ENCODE measurements at regions not wholly inside any gene's neighbourhood (a gene's known extent, or its start where the extent isn't known, plus 50 kb on each side); places are given as distances from the start of the nearest gene placed in this dataset.

GRCh38 chr5:131023498-131023865 lies 141.6 kb downstream of the HINT1 start:
- Histone ChIP-seq H3K4me1 (ENCODE audit: insufficient read depth) (no peaks in the 10 kb centered on the region), H3K9me2 (replicated peaks; ENCODE audit: insufficient read depth) (no peaks in the 10 kb centered on the region), H3K36me3 (replicated peaks; ENCODE audit: insufficient read depth, low read depth) (no peaks in the 10 kb centered on the region), H3K9me3 (ENCODE audit: low read depth) (no peaks in the 10 kb centered on the region), H3K4me3 (no peak overlapping the region), H3K27ac (no peak overlapping the region), H2AFZ (no peak overlapping the region), H3K27me3 (no peaks in the 10 kb centered on the region), H3K79me2 (no peaks in the 10 kb centered on the region), H3K4me2 (no peak overlapping the region), H4K20me1 (ENCODE audit: insufficient read depth, poor library complexity, severe bottlenecking) (no peaks in the 10 kb centered on the region)
- no peak for DNase-seq (ENCODE audit: low spot score)
- TF ChIP-seq EZH2phosphoT487 (IDR thresholded peaks at IDR 0.05; ENCODE audit: low read depth, severe bottlenecking, unreplicated experiment) (no peak), CTCF (IDR thresholded peaks at IDR 0.05; ENCODE audit: poor library complexity) (no peak), EZH2 (IDR thresholded peaks at IDR 0.05; ENCODE audit: borderline replicate concordance) (no peak)
- 94% methylated on average over 2 of the region's 2 CpGs for WGBS (ENCODE audit: low lambda C conversion rate, missing lambda C conversion rate)

GRCh38 chr5:131022811-131023497 lies 142.1 kb downstream of the HINT1 start:
- H3K79me2 ChIP-seq, result no peaks in the 10 kb centered on the region
- no peaks in the 10 kb centered on the region for H3K4me1 ChIP-seq (ENCODE audit: insufficient read depth)
- H3K36me3 ChIP-seq (replicated peaks; ENCODE audit: insufficient read depth, low read depth), result no peaks in the 10 kb centered on the region
- no peak for DNase-seq (ENCODE audit: low spot score)
- no peak overlapping the region for H2AFZ ChIP-seq
- no peak overlapping the region for H3K27ac ChIP-seq
- WGBS (ENCODE audit: low lambda C conversion rate, missing lambda C conversion rate), result 89% methylated on average over 1 of the region's 1 CpG
- no peak overlapping the region for H3K4me3 ChIP-seq
- no peaks in the 10 kb centered on the region for H3K9me2 ChIP-seq (replicated peaks; ENCODE audit: insufficient read depth)
- H3K27me3 ChIP-seq, result no peaks in the 10 kb centered on the region
- TF ChIP-seq CTCF (IDR thresholded peaks at IDR 0.05; ENCODE audit: poor library complexity), result no peak
- no peak for TF ChIP-seq EZH2 (IDR thresholded peaks at IDR 0.05; ENCODE audit: borderline replicate concordance)
- TF ChIP-seq EZH2phosphoT487 (IDR thresholded peaks at IDR 0.05; ENCODE audit: low read depth, severe bottlenecking, unreplicated experiment), result no peak
- H3K9me3 ChIP-seq (ENCODE audit: low read depth), result no peaks in the 10 kb centered on the region
- no peak overlapping the region for H3K4me2 ChIP-seq
- H4K20me1 ChIP-seq (ENCODE audit: insufficient read depth, poor library complexity, severe bottlenecking), result no peaks in the 10 kb centered on the region

GRCh38 chr5:131021646-131022045 lies 143.4 kb downstream of the HINT1 start:
- H3K27ac ChIP-seq, result no peak overlapping the region
- no peak for DNase-seq (ENCODE audit: low spot score)
- 86% methylated on average over 2 of the region's 2 CpGs for WGBS (ENCODE audit: low lambda C conversion rate, missing lambda C conversion rate)
- no peak overlapping the region for H2AFZ ChIP-seq
- H4K20me1 ChIP-seq (ENCODE audit: insufficient read depth, poor library complexity, severe bottlenecking), result no peaks in the 10 kb centered on the region
- H3K4me1 ChIP-seq (ENCODE audit: insufficient read depth), result no peaks in the 10 kb centered on the region
- H3K79me2 ChIP-seq, result no peaks in the 10 kb centered on the region
- H3K9me2 ChIP-seq (replicated peaks; ENCODE audit: insufficient read depth), result no peaks in the 10 kb centered on the region
- no peak overlapping the region for H3K4me3 ChIP-seq
- H3K9me3 ChIP-seq (ENCODE audit: low read depth), result no peaks in the 10 kb centered on the region
- no peaks in the 10 kb centered on the region for H3K36me3 ChIP-seq (replicated peaks; ENCODE audit: insufficient read depth, low read depth)
- H3K27me3 ChIP-seq, result no peaks in the 10 kb centered on the region
- TF ChIP-seq CTCF (IDR thresholded peaks at IDR 0.05; ENCODE audit: poor library complexity) (no peak), EZH2 (IDR thresholded peaks at IDR 0.05; ENCODE audit: borderline replicate concordance) (no peak), EZH2phosphoT487 (IDR thresholded peaks at IDR 0.05; ENCODE audit: low read depth, severe bottlenecking, unreplicated experiment) (no peak)
- no peak overlapping the region for H3K4me2 ChIP-seq

Measured in hepatocyte (in vitro differentiated cells).